GM18498 (cell line): ENCODE measurements at regions not wholly inside any gene's neighbourhood (a gene's known extent, or its start where the extent isn't known, plus 50 kb on each side); places are given as distances from the start of the nearest gene placed in this dataset.
"Not testable (repeated sequence)": the region's sequence is repeated elsewhere in the genome, so short reads cannot be mapped to it uniquely, and the experiment has no call there.

Source experiments
- ATAC-seq: cut with Tn5 transposase; IDR thresholded peaks from one replicate; pipeline ENCODE4 v1.9.1; 2021; ENCODE audit warnings: mild to moderate bottlenecking, moderate library complexity; ENCODE audit not compliant: unreplicated experiment

GRCh38 chr12:14032191-14032590 lies 50.8 kb upstream of the GRIN2B start:
- not testable (repeated sequence) for ATAC-seq

GRCh38 chr12:14043776-14044175 lies 62.4 kb upstream of the GRIN2B start:
- ATAC-seq, result no peak

- ATAC-seq, result no peak
Measured at GRCh38 chr12:14048941-14049545, 67.6 kb upstream of the GRIN2B start.

GRCh38 chr12:14057895-14058294 lies 76.5 kb upstream of the GRIN2B start:
- no peak for ATAC-seq

- no peak for ATAC-seq
Measured at GRCh38 chr12:14058717-14059116, 77.3 kb upstream of the GRIN2B start.

- ATAC-seq, result no peak
Measured at GRCh38 chr12:14059548-14059947, 78.1 kb upstream of the GRIN2B start.

GRCh38 chr12:14065616-14066015 lies 84.2 kb upstream of the GRIN2B start:
- ATAC-seq, result no peak

GRCh38 chr12:14066021-14066420 lies 84.6 kb upstream of the GRIN2B start:
- ATAC-seq, result no peak

- no peak for ATAC-seq
Measured at GRCh38 chr12:14068961-14069360, 87.6 kb upstream of the GRIN2B start.

GRCh38 chr12:14071833-14072232 lies 90.4 kb upstream of the GRIN2B start:
- ATAC-seq, result no peak

- no peak for ATAC-seq
Measured at GRCh38 chr12:14072987-14073386, 91.6 kb upstream of the GRIN2B start.

GRCh38 chr12:14075797-14076393 lies 94.5 kb upstream of the GRIN2B start:
- no peak for ATAC-seq

- ATAC-seq, result no peak
Measured at GRCh38 chr12:14076538-14076937, 95.1 kb upstream of the GRIN2B start.

GRCh38 chr12:14086838-14087237 lies 105.4 kb upstream of the GRIN2B start:
- ATAC-seq, result no peak

- no peak for ATAC-seq
Measured at GRCh38 chr12:14099994-14100393, 118.6 kb upstream of the GRIN2B start.

- ATAC-seq, result not testable (repeated sequence)
Measured at GRCh38 chr12:14101556-14101955, 120.2 kb upstream of the GRIN2B start.

GRCh38 chr12:14111230-14111865 lies 129.9 kb upstream of the GRIN2B start:
- peak; percentile 100 for ATAC-seq

- no peak for ATAC-seq
Measured at GRCh38 chr12:14113031-14113430, 131.6 kb upstream of the GRIN2B start.

GRCh38 chr12:14126692-14127091 lies 145.3 kb upstream of the GRIN2B start:
- ATAC-seq, result no peak

GRCh38 chr12:14129611-14130195 lies 148.3 kb upstream of the GRIN2B start:
- no peak for ATAC-seq

GRCh38 chr12:14135996-14136395 lies 154.6 kb upstream of the GRIN2B start:
- ATAC-seq, result no peak

- ATAC-seq, result no peak
Measured at GRCh38 chr12:14138495-14138894, 157.1 kb upstream of the GRIN2B start.
